ENCODE measurements at regions not wholly inside any gene's neighbourhood (a gene's known extent, or its start where the extent isn't known, plus 50 kb on each side); places are given as distances from the start of the nearest gene placed in this dataset.

GRCh38 chr11:116605543-116606459 is 167.0 kb downstream of the BUD13 start:
- peak; percentile 50 for TF ChIP-seq CTCF (IDR thresholded peaks at IDR 0.05; ENCODE audit: low read depth, low read length, poor library complexity, severe bottlenecking)
- TF ChIP-seq EZH2phosphoT487 (IDR thresholded peaks at IDR 0.05; ENCODE audit: borderline replicate concordance, low read length) = no peak

Measured in DOHH2 (cell line).